H1 (cell line): ENCODE measurements at regions not wholly inside any gene's neighbourhood (a gene's known extent, or its start where the extent isn't known, plus 50 kb on each side); places are given as distances from the start of the nearest gene placed in this dataset.

Experiments used
- SIRT6 ChIP-seq: IDR thresholded peaks from one replicate; pipeline ENCODE4 v1.7.1; 2012; ENCODE audit warnings: low read length, inconsistent platforms
- ZNF274 ChIP-seq: IDR thresholded peaks from 2 replicates; pipeline ENCODE4 v1.7.0; 2012; ENCODE audit warnings: low read length, borderline replicate concordance; ENCODE audit errors: extremely low read depth
- TF ChIP-seq, protein P1 (sequence below), 3 experiments: IDR thresholded peaks; 1 replicate in 2 of 3; 2 replicates in 1 of 3; pipeline versions ENCODE4 v1.5.1 to v1.6.1; 2011; ENCODE audit warnings: low read length in 3 of 3, mild to moderate bottlenecking in 3 of 3, inconsistent platforms in 2 of 3, low read depth in 1 of 3, moderate library complexity in 1 of 3; ENCODE audit not compliant: insufficient read depth in 1 of 3; ENCODE audit errors: control extremely low read depth in 1 of 3

DNA sequence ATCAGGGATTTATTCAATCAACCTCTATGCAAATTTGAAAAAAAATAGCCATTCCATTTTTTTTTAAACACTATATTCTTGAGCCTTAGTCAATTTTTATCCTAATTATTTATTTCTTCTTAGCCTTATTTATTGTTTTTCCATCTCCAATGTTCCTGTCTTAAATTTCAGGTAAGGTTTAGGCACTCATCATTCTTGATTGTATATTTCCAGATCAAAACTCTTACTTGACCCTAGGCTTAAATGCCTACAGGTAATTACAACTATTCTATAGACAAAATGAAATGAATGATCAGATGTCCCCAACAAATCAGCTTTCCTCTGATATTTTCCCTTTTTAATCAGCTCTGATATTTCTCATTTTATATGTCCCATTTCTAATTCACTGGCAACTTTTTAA, 402.6 kb upstream of the EPHA7 start (continued):
- TF ChIP-seq, protein P1, sequence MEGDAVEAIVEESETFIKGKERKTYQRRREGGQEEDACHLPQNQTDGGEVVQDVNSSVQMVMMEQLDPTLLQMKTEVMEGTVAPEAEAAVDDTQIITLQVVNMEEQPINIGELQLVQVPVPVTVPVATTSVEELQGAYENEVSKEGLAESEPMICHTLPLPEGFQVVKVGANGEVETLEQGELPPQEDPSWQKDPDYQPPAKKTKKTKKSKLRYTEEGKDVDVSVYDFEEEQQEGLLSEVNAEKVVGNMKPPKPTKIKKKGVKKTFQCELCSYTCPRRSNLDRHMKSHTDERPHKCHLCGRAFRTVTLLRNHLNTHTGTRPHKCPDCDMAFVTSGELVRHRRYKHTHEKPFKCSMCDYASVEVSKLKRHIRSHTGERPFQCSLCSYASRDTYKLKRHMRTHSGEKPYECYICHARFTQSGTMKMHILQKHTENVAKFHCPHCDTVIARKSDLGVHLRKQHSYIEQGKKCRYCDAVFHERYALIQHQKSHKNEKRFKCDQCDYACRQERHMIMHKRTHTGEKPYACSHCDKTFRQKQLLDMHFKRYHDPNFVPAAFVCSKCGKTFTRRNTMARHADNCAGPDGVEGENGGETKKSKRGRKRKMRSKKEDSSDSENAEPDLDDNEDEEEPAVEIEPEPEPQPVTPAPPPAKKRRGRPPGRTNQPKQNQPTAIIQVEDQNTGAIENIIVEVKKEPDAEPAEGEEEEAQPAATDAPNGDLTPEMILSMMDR (IDR thresholded peaks at IDR 0.05; ENCODE audit: control extremely low read depth in 1 of 3, insufficient read depth in 1 of 3, low read depth in 1 of 3, low read length in 3 of 3), result no peak
- TF ChIP-seq SIRT6, result no peak
- no peak for TF ChIP-seq ZNF274
